Calu3 (cell line): ENCODE measurements at regions not wholly inside any gene's neighbourhood (a gene's known extent, or its start where the extent isn't known, plus 50 kb on each side); places are given as distances from the start of the nearest gene placed in this dataset.

ENCODE experiments used
- BruUV-seq: library from RNA; stranded (reverse); fragments of 400-500 nt; replicated peaks from 2 replicates; lab custom pipeline; 2021; lab: Mats Ljungman, UMichigan
- CTCF ChIA-PET: fragments of 300-600 bp; sonication (Branson Sonifier 250); formaldehyde crosslinking; loops from one replicate; lab custom pipeline; 2022; ENCODE audit warnings: antibody characterized with exemption; lab: Charles Lee
- DNase-seq: peaks from one replicate; pipeline ENCODE4 v3.0.0; 2022
- H3K27ac Mint-ChIP-seq: one replicate; pipeline ENCODE4 v1.8.0; 2022; ENCODE audit warnings: mixed read lengths; ENCODE audit not compliant: unreplicated experiment
- H3K27me3 Mint-ChIP-seq: one replicate; pipeline ENCODE4 v1.8.0; 2022; ENCODE audit warnings: mixed read lengths; ENCODE audit not compliant: unreplicated experiment
- H3K36me3 Mint-ChIP-seq: one replicate; pipeline ENCODE4 v1.8.0; 2022; ENCODE audit warnings: mild to moderate bottlenecking, moderate library complexity, mixed read lengths; ENCODE audit not compliant: insufficient read depth, unreplicated experiment
- H3K4me1 Mint-ChIP-seq: one replicate; pipeline ENCODE4 v1.8.0; 2022; ENCODE audit warnings: mild to moderate bottlenecking, low read depth, mixed read lengths; ENCODE audit not compliant: unreplicated experiment
- H3K4me3 Mint-ChIP-seq: one replicate; pipeline ENCODE4 v1.8.0; 2022; ENCODE audit warnings: mild to moderate bottlenecking, low read depth, moderate library complexity, mixed read lengths; ENCODE audit not compliant: unreplicated experiment
- H3K9me3 Mint-ChIP-seq: one replicate; pipeline ENCODE4 v1.8.0; 2022; ENCODE audit warnings: low read depth, mixed read lengths; ENCODE audit not compliant: unreplicated experiment
- intact Hi-C: fragments of 100-400 bp; cut with micrococcal nuclease; formaldehyde crosslinking; loops from one replicate; pipeline ENCODE4 v1.10.0; 2022; ENCODE audit not compliant: unreplicated experiment
- TF ChIP-seq, protein P1 (sequence below): fragments of 200-600 bp; IDR thresholded peaks from one replicate; pipeline ENCODE4 v1.8.0; 2022; ENCODE audit warnings: antibody characterized with exemption; ENCODE audit not compliant: unreplicated experiment

DNA sequence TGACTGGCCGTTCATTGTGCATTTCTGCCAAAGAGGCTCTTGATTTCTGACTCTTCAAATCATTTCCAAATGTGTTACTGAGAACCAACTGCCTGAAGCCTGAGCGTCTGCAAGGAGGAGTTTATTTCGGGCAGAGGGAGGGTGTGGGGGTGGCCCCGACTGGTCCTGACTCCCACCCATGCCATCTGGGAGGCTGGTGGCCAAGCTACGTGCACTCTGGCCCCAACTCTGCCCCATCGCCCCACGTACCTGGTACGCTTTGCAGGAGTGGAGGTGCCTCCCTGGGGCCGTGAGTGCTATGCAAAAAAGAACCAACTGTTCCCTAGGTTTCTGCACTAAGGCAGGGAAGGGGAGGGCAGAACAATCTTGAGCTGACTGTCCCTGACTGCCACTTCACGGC is 846.8 kb downstream of the BRD1 start:
- Mint-ChIP-seq H3K36me3 (no peaks in the 10 kb centered on the region), H3K9me3 (peaks cover 26% of the 10 kb centered on the region), H3K4me1 (no peaks in the 10 kb centered on the region), H3K27me3 (no peaks in the 10 kb centered on the region), H3K4me3 (no peak overlapping the region), H3K27ac (no peak overlapping the region)
- intact Hi-C loops = no loop called here
- TF ChIP-seq, protein P1, sequence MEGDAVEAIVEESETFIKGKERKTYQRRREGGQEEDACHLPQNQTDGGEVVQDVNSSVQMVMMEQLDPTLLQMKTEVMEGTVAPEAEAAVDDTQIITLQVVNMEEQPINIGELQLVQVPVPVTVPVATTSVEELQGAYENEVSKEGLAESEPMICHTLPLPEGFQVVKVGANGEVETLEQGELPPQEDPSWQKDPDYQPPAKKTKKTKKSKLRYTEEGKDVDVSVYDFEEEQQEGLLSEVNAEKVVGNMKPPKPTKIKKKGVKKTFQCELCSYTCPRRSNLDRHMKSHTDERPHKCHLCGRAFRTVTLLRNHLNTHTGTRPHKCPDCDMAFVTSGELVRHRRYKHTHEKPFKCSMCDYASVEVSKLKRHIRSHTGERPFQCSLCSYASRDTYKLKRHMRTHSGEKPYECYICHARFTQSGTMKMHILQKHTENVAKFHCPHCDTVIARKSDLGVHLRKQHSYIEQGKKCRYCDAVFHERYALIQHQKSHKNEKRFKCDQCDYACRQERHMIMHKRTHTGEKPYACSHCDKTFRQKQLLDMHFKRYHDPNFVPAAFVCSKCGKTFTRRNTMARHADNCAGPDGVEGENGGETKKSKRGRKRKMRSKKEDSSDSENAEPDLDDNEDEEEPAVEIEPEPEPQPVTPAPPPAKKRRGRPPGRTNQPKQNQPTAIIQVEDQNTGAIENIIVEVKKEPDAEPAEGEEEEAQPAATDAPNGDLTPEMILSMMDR = no peak
- no TSS peak for BruUV-seq
- CTCF ChIA-PET = no interaction called here
- DNase-seq = no peak

DNA sequence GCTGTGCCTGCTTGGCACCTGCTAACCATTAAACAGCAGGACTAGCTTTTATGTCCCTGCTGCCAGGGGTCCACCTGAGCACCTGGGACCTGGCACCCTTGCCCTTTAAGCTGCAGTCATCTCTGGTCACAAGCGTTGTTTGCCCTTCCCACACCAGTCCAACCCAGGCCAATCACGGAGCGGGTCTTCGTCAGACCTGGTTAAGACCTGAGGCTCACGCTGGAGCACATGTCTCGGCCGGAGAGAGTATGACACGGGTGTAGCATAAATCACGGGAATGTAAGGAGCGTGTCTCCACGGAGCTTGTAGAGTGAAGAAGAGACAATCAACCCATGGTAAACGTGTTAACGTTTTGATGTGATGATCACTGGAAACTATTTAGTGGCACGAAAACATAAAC is 847.3 kb downstream of the BRD1 start:
- no peaks in the 10 kb centered on the region for H3K4me1 Mint-ChIP-seq
- TF ChIP-seq, protein P1 = no peak
- no TSS peak for BruUV-seq
- H3K36me3 Mint-ChIP-seq = no peaks in the 10 kb centered on the region
- CTCF ChIA-PET = no interaction called here
- no peak overlapping the region for H3K4me3 Mint-ChIP-seq
- H3K27ac Mint-ChIP-seq = no peak overlapping the region
- no peaks in the 10 kb centered on the region for H3K27me3 Mint-ChIP-seq
- intact Hi-C loops = no loop called here
- peaks cover 27% of the 10 kb centered on the region for H3K9me3 Mint-ChIP-seq
- no peak for DNase-seq

DNA sequence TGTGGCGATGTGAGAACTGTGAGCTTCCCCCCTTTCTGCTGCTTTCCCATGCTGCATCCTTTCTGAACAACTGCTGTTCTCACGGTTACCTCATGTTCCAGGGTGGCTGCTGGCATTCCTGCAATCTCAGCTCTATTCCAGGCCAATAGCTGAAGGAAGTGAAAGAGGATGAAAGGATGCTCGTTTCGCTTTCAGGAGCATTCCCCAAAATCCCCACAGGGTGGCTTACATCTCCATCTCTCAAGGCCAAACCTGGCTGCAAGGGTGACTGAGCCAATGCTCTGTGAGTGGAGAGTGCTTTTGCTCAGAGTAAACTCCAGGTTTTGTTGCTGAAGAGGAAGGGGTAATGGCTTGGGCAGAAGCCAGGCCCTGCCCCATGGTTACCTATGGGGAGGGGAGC is 848.2 kb downstream of the BRD1 start:
- peaks cover 22% of the 10 kb centered on the region for H3K9me3 Mint-ChIP-seq
- CTCF ChIA-PET = no interaction called here
- H3K4me3 Mint-ChIP-seq = no peak overlapping the region
- TF ChIP-seq, protein P1 = peak; percentile 23
- intact Hi-C loops = no loop called here
- BruUV-seq = no TSS peak
- H3K27ac Mint-ChIP-seq = no peak overlapping the region
- no peaks in the 10 kb centered on the region for H3K36me3 Mint-ChIP-seq
- no peaks in the 10 kb centered on the region for H3K27me3 Mint-ChIP-seq
- no peak for DNase-seq
- no peaks in the 10 kb centered on the region for H3K4me1 Mint-ChIP-seq

DNA sequence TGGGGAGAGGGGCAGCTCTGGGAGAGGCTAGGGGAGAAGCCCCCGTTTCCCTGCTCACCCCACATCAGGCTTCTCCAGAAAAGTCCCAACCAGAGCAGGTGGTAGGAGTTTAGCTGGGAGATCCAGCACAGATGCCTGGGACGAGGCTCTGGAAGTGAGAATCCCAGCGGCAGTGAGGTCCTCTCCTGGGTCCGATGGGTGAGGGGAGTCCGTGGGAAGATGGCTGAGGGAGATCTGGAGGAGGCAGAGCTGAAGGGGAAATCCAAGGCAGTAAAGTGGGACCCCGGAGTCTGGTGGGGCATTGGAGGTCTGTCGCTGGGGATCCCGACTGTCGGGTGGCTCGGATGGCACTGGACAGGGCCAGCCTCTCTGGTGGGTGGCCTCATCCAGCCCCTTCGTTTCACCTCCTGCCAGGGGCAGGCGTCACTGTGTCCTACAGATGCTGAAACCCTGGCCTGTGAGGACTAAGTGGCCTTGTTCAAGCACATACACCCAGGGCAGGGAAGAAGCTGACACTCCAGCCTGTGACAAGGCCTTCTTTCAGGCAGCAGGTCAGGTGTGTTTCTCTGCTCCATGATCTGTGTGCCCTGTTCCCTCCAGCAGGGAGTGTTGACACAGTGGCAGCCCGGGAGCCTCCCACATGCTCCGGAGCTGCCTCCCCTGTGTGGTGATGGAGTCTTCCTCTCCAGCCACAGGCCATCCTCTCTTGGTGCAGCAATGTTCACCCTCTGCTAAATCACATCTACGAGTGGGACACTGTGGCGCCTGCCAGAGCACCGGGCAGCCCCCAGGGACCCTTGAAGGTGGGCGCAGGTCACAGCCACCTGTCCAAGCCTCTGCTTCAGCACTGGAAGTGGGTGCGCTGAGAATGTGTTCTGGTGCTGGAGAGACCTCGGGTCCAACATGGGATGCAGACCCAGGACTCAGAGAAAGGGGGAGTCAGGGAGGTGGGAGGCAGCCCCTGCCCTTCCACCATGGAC is 850.8 kb downstream of the BRD1 start:
- no peak overlapping the region for H3K27ac Mint-ChIP-seq
- CTCF ChIA-PET = no interaction called here
- H3K4me3 Mint-ChIP-seq = no peak overlapping the region
- intact Hi-C loops = no loop called here
- no TSS peak for BruUV-seq
- peaks cover 17% of the 10 kb centered on the region for H3K9me3 Mint-ChIP-seq
- H3K36me3 Mint-ChIP-seq = no peaks in the 10 kb centered on the region
- no peak for DNase-seq
- H3K4me1 Mint-ChIP-seq = no peaks in the 10 kb centered on the region
- TF ChIP-seq, protein P1 = no peak
- H3K27me3 Mint-ChIP-seq = no peaks in the 10 kb centered on the region
